ENCODE measurements at regions not wholly inside any gene's neighbourhood (a gene's known extent, or its start where the extent isn't known, plus 50 kb on each side); places are given as distances from the start of the nearest gene placed in this dataset.
"Not testable (repeated sequence)": the region's sequence is repeated elsewhere in the genome, so short reads cannot be mapped to it uniquely, and the experiment has no call there.

DNA sequence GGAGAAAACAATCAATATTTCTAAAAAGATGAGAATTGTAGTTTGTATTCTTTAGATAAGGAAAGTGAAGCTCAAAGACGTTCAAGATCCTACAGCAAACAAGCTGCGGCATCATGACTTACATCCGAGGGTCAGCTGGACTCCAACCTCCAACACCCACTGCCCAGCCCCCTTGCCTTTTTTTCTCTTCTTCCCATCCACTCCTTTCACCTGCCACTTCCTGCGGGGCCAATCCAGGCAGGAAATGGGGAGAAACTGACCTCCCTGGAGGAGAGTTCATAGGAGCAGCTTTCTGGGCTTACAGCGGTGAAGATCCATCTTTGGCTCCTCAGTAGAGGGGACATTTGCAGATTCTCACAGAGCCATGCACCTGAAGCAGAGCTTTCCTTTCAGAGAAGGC, 361.5 kb downstream of the PTPRU start:
- DNase-seq (ENCODE audit: low read depth in 2 of 2) = no peak

DNA sequence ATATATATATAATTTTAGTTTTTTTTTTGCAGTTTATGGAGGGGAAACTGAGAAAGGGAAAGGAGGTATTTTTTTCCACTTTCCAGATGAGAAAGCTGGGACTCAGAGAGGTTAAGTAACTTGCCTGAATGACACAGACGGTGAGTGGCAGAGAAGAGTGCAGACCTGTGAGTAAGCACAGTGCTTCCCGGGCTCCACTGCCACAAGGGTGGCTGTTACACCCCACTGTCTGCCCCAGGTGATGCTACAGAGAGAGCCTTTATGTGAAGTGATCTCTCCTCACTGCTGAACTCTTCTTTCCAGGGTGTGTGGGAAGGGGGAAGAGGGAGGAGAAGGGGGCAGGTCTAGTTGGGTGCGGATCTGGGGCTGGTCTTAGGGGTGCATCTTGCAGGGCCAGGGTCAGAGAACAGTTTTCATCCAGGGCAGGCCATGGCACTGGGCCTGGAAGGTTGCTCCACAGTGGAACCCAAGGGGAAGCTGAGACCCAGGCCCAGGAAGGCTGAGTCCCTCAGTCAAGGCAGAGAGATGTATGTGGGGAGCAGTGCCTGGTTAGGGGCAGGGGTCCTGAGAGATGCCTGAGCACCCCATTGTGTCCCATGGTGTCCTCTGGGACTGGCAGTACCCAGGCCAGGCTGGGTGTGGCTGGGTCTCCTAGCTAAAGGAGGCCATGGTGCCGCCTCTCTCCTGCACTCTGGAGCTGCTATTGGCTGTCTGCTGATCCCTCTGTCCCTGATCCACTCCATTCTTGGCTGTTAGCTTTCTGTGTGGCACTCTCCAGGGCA, 357.5 kb downstream of the PTPRU start:
- no peak for DNase-seq (ENCODE audit: low read depth in 2 of 2)

DNA sequence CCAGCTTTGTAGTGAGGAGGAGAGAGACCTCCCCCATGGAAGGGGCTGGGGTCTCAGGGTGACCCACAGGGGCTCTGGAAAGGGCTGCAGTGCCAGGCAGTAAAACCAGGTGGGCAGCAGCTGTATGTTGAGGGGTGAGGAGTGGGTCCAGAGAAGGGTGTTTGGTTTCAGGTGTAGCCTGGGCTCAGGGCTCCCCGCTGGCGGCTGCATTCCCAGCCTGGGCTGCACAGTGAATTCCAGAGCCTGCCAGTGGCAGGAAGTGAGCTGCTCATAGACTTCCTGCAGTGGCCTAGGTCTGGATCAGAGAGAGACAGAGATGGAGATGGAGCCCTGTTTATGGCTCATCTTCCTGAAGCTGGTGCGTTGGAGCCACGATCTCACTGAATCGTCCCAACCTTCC, 356.4 kb downstream of the PTPRU start:
- DNase-seq (ENCODE audit: low read depth in 2 of 2) = no peak

DNA sequence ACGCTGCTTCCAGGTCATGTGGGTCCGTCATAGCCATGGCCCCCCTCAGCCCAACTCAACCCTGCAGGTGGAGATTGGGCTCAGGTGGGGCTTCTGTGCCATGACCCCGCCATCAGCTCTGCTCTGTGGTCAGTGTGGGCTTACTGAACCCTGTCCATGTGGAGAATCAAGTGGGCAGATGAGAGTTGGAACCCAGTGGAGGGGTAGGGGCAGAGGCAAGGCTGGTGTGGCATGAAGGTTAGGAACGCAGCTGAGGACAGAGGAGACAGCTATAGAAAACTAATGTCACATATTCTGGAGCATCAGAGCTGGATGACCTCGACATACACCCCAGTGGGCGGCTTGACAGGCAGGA, 355.9 kb downstream of the PTPRU start:
- no peak for DNase-seq (ENCODE audit: low read depth in 2 of 2)

DNA sequence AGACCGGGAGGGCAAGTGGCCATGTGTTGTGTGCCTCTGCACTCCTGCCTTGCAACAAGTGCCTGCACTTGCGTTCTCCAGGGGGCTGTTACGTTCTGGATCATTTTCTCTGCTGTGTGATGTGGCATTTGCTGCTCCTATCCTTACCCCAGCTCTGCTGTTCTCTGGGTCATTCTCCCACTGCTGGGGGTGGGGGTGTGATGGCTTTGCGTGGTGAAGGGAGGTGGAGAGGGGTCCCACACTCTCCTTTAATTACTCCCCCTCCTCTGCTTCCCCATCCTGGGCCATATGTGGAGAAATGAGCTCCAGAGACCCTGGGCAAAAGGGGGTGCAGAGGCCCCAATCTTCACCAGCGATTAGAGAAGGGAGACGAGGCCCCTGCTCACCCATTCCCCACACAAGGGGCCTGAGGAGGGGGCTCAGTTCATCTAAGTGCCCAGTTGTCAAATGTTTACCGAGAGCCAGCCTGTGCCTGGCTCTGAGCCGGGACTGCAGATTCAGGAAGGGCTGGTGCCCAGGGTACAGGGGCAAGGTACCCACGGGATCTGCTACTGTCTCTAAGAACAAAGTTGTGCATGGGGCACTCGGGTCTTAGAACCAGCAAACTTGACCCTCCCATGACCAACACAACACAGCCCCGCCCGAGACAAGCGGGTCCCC, 355.4 kb downstream of the PTPRU start:
- no peak for DNase-seq (ENCODE audit: low read depth in 2 of 2)

DNA sequence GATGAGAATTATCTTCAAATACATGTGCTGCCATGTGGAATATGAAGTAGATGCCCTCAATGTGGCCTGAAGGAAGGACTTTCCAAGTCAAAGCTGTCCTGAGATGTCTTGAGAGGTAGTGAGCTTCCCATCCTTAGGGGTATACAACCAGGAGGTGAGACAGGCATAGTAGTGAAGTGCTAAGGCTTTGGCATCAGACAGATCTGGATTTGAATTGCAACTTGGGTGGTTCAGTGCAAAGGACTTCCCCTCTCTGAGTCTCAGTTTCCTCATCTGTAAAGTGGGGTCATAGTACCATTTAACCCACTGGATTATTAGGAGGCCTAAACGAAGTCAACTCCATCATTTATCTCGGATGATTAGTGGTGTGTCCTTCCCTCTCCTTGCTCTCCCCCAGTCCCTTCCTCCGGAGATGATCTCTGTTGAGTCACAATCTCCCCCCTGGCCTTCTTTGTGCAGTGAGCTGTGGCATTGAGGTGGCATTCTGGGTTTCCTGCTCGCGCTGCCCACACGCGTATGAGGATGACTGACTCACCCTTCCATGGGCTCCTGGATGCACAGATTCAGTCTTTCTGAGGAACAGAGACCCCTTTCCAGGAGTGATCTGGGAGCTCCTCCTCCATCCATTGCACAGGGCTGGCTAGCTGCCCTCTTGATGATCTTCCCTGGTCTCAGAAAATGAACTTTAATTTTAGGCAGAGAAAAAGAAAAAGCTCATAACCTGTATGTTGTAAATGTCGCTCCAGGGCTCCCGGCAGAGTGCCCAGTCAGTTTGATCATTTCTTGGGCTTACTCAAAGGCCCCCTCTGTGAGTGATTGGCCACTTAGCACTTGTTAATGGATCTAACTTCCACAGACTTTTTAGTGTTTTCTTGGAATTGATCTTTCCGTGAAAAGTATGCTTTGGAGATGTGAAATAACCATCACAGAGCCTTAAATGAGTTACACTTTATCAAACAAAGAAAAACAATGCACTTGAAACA, 354.6 kb downstream of the PTPRU start:
- no peak for DNase-seq (ENCODE audit: low read depth in 2 of 2)

DNA sequence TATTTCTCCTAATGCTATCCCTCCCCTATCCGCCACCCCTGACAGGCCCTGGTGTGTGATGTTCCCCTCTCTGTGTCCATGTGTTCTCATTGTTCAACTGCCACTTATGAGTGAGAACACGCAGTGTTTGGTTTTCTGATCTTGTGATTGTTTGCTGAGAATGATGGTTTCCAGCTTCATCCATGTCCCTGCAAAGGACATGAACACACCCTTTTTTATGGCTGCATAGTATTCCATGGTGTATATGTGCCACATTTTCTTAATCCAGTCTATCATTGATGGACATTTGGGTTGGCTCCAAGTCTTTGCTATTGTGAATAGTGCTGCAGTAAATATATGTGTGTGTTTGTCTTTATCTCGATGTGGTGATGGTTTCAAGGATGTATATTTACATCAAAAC, 353.4 kb downstream of the PTPRU start:
- not testable (repeated sequence) for DNase-seq (ENCODE audit: low read depth in 2 of 2)

DNA sequence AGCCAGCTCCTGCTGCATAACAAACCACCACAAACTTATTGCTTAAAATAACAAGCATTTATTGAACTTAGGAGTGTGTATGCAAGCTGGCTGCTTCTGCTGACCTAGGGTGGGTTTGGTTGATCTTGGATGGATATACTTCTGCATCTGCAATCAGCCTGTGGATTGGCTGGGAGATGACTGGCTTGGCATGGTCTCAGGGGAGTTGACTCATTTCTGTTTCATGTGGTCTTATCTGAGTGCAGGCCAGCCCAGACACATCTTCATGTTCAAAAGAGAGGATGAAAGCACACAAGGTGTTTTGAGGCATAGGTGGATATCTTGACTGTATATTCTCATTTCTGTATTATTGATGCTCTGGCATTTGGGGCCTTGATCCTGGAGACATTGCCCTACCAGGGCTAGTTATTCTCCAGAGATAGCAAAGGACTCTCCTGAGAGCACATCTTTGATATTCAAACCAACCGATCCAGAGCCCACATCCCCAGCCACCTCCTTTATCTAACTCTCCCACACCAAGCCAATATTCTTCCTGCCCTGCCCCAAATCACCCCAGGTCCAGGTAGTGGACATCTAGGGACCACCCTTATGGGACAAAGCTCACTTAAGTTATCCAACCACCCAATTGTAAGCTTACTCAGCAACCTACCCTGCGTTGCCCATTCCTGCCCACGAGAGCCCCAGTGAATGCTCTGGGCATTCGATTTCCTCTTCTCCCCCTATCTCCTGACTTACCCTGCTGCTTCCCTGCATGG, 350.8 kb downstream of the PTPRU start:
- no peak for DNase-seq (ENCODE audit: low read depth in 2 of 2)

DNA sequence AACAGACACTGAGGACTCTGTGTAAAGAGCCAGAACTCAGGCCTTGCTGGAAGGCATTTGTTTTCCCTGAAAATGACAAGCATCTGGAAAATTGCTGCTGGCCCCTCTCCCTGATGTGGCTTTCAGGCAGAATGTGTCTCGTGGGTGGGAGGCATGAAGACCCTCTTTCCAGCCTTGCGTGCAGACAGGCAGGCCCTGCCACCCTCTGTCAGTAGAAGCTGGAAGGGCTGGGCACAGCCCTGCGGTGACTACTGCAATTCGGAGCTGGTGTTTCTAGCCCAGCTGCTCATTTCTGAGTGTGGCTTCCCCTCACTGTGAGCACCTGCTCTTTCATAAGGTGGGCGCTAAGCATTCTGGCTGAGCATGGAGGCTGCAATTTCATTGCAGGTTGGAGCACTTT, 349.9 kb downstream of the PTPRU start:
- no peak for DNase-seq (ENCODE audit: low read depth in 2 of 2)

DNA sequence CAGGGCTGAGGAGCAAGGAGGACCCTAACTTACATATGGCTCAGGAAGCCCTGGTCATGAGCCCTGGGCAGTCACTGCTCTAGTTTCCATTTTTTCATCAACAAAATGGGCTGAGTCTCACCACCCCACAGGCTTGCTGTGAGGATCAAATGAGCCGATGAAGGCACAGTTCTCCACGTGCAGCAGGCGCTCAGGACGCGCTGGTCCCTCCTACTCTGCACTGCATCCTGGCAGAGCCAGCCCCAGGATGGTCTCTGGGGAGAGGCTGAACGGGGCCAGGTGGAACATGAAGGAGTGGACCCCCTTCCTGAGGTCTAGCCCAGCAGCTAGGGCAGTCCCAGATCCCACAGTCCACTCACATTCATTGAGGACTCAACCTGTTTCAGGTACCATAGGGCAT, 349.3 kb downstream of the PTPRU start:
- no peak for DNase-seq (ENCODE audit: low read depth in 2 of 2)

DNA sequence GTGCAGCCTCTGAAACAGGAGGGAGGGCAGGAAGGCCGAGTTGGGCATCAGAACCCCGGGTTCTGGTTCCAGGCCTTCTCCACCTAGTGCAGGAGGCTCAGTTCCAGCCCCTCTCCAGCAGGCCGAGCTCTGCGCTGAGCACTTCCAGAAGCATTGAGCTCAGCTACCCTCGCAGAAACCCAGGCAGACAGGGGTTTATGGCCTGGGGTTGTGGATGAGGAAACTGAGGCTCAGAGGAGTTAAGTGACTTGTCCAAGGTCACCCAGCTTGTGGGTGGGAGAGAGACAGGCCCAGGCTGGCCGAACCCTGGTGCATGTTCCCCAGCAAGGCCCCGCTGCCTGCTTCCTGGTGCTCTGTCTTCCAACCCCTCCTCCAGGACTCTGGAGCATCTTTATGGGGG, 348.9 kb downstream of the PTPRU start:
- DNase-seq (ENCODE audit: low read depth in 2 of 2) = no peak

DNA sequence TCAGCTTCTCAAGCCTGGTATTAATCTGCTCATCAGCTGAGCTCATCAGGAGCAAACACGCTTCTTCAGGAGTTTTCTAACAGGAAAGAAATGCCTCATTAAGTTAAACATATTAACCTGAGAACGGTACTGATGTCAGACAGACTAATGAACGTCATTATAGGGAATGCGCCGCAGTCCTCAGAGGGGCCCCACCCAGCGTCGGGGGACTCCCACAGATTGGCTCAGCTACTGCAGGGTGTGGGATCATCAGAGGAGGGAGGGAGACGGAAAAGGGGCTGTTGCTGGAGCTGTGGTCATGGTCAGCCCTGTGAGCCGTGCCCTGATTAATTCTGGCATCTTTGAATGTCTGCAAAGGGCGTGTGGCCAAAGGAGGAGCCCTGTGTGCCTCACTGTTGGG, 348.5 kb downstream of the PTPRU start:
- DNase-seq (ENCODE audit: low read depth in 2 of 2) = no peak

DNA sequence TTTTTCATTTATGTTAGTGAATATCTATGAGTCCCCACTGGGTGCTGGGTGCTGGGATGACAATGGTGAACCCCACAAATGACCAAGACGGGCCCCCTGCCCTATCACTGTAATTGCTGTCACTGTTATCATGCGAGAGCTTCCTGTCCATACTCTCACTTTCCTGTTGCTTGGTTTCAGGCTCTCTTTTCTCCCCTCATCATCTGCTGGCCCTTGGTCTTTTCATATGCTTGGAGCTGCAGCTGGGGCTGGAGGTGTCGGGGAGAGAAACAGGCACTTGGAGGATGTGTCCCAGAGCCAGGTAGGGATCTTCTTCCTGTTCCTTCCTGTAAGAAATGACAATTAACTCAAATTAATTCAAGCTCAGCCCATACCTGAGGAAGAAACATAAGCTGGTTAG, 348.0 kb downstream of the PTPRU start:
- no peak for DNase-seq (ENCODE audit: low read depth in 2 of 2)

DNA sequence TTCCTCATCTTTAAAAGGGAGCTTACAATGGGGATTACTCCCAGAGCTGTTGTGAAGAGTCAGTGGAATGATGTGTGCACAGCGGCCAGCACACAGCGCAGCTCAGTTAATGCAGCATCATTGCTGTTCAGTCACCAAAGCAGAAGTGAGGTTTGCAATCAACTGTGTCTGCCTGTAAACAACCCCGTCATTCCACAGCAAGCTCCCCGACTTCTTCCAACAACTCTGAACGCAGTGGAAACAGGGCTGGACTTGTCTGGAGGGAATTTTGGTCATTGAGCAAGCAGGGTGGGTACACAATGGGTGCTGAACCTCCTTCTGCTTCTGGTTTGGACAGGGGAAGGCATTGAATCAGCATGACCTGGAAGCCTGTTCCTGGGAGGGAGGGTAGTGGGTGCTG, 347.4 kb downstream of the PTPRU start:
- no peak for DNase-seq (ENCODE audit: low read depth in 2 of 2)

DNA sequence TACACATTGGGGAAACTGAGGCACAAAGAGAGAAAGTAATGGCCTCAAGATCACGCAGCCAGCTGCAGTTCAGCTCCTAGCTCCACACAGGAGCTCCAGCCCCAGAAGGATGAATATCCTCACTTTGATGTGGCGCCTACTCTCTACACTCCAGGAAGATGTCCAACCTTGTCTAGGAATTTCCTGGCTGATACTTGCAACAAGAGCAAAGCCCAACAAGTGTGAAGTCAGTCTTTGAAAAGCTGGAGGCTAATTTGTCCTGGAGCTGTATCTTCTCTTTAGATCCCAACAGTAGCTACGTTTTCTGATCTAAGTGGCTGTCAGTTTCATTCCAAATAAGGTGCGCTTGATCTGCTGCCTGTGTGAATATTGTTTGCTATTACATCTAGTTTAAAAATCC, 344.9 kb downstream of the PTPRU start:
- DNase-seq (ENCODE audit: low read depth in 2 of 2) = no peak

DNA sequence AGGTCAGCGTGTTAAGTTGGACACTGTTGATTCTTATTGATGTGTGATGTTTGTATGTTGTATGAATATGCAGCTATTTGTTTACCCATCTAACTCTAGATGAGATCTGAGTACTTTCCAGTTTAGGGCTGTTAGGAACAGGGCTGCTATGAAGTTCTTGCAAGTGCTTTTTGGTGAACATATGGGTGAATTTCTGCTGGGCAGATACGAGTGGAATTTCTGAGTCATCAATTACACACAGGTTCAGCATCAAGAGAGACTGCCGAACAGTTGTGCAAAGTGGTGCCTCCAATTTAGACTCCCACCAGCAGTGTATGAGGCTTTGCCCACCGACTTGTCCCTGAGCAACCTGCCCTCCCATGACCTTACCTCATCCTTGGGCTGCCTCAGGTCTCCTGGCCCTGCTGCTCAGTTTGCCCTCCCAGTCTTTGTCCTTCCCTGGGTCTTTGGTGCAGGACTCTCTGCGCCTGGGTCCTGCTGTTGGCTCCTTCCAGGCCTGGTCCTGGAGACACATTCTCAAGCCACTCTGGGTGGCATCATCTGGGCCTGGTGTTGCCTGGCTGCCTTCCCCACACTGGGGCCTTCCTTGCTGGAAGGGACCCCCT, 343.6 kb downstream of the PTPRU start:
- no peak for DNase-seq (ENCODE audit: low read depth in 2 of 2)

DNA sequence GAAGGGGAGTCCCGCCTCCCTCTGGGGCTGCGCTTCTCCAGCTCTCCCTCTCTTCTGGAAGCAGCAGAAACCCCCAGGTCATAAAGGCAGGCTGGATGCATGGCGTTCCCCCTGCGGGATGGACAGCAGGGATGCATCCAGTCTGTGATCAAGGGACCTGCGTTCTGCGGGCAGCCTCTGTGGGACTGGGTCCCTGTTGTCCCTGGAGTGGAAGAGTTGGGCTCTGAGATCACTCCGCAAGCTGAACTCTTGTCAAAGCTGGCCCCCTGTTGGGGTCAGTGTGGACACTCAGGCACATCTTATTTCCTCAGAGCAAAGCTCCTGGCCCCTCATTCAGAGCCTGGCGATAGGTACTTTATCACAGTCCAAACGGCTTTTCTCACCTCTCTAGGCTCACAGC, 341.2 kb downstream of the PTPRU start:
- no peak for DNase-seq (ENCODE audit: low read depth in 2 of 2)

DNA sequence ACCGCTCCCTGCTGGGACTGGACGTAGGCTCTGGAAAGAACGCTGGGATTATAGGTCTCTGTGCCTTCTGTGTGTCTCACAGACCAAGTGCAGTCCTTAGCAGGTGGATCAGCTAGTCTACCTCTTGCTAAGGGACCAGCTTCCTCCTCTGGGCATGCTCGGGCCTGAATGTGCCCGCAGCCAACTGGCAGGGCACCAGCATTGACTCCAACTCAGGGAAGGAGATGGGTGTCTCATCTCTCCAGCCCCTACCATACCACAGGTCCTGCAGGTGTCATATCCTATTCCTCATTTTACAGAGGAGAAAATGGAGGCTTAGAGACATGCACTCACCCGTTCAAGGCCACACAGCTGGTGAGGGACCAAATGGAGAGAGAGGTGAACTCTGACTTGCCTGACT, 340.2 kb downstream of the PTPRU start:
- DNase-seq (ENCODE audit: low read depth in 2 of 2) = no peak

DNA sequence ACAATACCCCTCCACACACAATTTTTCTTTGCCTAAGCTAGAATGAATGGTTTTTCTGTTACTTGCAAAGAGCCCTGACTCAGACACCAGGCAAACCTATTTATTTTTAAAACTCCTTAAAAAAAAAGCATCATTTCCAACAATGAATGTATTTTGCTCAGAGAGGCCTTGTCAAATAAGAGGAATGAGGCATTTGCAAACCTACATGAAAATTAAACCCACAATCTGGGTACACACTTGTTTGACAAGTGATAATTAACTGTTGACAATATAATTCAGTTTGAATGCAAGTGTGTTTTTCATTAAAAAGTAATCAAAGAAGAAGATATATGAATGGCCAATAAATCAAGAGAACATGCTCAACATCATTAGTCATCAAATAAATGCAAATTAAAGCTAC, 339.5 kb downstream of the PTPRU start:
- no peak for DNase-seq (ENCODE audit: low read depth in 2 of 2)

DNA sequence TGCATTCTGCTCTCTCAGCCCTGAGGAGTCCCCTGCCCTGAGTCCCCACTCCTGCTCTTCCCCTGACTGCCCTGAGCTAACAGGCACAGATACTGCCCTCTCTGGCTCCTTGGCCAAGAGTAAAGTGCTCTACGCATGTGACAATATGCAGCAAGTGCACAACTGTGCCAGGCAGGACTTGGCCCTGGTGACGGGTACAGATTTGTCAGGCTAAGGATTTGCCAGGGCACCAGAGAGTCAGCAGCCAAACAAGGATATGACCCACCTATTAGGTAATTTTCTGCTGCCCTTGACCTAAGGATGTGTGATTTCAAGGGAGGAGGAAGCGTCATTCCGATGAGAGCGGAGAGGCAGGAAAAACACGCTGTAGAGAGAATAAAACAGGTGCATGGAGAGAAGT, 339.0 kb downstream of the PTPRU start:
- DNase-seq (ENCODE audit: low read depth in 2 of 2) = no peak

DNA sequence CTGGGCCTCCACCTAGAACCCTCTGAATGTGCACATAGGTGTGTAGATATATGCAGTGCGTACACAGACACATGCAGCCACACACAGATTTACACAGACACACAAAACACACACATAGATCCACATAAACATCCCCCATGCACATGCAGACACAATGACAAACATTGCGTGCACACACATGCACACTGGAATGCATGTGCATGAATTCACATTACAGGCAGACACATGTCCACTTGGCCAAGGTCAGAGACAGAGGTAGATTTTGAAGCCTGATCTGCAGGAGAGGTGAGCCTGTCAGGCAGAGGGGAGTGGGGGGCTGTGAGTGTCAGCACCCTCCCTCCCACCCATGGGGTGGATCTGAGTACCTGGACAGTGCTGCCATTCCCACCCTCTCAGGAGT, 338.5 kb downstream of the PTPRU start:
- DNase-seq (ENCODE audit: low read depth in 2 of 2) = no peak
